HG02588 (cell line): ENCODE measurements at regions not wholly inside any gene's neighbourhood (a gene's known extent, or its start where the extent isn't known, plus 50 kb on each side); places are given as distances from the start of the nearest gene placed in this dataset.
A peak's percentile ranks its signal among the peaks of the same experiment; 100 is the strongest.
"Not testable (repeated sequence)": the region's sequence is repeated elsewhere in the genome, so short reads cannot be mapped to it uniquely, and the experiment has no call there.

Experiments used
- ATAC-seq: cut with Tn5 transposase; IDR thresholded peaks from one replicate; pipeline ENCODE4 v1.9.1; 2021; ENCODE audit warnings: mild to moderate bottlenecking, moderate library complexity; ENCODE audit not compliant: unreplicated experiment

- not testable (repeated sequence) for ATAC-seq
Measured at GRCh38 chr2:114018464-114018863, 128.6 kb downstream of the ACTR3 start.

- no peak for ATAC-seq
Measured at GRCh38 chr2:114020668-114021067, 130.8 kb downstream of the ACTR3 start.

GRCh38 chr2:114022360-114023085 is 132.6 kb downstream of the ACTR3 start:
- no peak for ATAC-seq

DNA sequence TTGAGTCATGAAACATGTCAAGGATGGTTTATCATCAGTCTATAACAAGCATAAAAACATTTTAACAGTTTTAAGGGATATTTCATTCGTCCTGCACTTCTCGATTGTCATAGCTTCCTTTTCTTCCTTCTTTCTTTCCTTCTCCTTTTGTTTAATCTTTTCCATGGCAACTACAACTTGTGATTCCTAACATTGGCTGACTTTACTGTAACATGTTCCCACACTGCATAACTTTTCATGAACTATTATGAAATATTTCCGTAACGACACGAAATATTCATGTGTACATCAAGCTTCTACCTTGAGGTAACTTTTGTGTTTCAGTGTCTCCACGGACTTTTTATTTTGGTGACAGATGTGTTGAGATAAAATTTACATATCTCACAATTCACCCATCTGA is 134.4 kb downstream of the ACTR3 start:
- ATAC-seq, result no peak

DNA sequence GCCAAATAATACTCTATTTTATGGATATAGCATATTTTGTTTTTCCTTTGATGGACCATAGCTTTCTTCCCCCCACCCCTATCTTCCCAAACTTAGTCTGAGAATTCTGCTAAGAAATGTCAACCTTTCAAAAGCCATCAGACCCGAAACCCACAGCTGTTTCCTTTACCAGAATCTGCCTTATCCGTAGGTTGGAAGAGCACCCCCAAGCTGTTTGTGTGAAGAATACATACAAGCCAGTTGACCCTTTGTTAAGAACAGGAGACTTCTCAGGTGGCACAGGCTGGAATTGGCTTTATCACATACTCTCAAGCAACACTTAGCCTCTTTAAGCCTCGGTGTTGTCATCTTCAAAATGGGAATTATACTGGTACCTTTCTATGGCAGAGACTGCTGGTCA is 135.1 kb downstream of the ACTR3 start:
- ATAC-seq, result no peak

DNA sequence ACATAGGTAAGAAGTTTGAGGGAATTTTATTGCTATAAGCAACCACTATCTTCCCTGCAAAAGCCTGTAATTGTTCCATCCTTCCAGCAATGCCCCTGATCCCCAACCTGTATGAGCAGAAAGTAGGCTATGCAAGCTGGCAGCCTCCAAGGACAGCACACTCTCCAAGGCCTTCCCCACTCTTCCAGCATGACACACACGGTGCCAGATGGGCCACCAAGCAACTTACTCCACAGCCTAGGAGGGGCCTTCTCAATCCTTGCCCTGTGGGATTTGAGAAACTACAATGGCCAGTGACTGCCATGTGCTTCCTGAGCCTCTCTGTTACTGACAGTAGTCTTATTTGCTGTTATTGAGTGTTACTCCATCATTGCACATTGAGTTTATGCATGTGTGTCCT is 137.5 kb downstream of the ACTR3 start:
- ATAC-seq, result no peak

DNA sequence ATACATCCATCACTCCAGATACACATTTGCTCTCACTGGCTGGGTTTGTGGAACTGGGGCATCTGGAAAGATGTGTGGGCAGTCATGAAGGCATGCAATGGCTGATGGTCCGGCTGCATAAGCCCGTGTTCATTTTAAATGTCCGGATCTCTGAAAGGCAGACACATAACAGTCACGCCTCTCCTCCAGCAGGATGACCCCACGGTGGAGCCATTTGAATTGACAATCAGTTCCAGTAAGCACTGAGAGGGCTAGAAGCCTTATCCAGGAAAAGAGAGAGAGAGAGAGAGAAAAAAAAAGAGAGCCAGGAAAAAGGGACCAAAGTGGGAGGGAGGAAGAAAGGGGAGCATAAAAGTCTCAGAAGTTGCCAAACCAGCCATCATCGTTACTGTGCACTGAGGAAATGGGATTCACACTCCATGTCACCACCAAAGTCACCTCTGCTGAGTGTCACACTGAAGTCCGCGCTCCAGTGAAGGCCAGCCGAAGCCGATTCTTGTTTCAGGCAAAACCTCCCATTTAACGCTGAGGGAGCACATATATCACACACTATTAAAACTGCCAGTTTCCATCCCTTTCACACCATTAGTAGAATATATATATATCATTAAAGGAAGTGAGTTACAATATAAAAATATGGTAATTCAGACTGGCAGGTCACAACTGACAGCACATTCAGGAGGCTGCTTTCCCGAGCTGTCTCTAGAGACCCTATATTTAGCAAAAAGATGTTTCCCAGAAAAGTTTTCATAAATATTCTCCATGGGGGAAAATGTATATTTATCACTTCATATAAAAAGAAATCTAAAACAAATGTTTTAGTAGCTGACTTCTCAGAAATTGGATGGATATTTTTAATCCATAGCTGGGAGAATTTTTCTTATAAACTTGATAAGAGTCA is 142.0 kb downstream of the ACTR3 start:
- no peak for ATAC-seq

DNA sequence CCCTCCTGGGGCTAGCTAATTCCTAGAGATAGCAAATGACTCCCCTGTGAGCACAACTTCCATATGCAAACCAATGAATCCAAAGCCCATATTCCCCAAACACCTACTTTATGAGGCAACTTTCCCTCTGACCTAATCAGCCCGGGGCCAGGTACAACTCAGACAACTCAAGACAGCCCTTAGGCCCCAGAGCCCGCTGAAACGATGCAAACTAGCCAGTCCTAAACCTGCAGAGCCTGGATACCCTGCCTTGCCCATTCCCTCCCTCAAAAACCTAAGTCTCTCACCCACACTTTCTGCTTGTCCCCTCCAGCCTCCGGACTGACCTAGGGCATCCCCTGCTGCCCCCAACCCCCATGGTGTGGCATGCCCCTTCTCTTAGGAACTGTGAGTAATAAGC is 142.8 kb downstream of the ACTR3 start:
- ATAC-seq, result no peak

GRCh38 chr2:114034742-114035141 is 144.9 kb downstream of the ACTR3 start:
- ATAC-seq, result no peak

DNA sequence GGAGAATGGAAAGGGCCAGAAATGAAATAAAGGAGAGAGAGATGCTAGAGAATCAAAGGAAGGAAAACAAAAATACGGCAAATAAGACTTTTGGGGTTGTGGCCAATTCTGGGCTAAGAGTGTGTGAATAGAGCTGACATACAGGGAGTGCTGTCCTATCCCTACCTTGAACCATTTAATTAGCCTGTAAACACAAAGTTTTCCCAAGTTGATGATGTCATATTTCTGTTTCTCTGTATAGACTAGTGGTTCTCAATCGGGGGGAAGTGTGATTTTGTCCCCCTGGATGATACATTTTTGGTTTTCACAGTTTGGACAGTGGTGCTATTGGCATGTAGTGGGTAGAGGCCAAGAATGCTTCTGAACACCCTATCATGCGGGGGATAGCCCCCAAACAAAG is 148.8 kb downstream of the ACTR3 start:
- ATAC-seq, result no peak

DNA sequence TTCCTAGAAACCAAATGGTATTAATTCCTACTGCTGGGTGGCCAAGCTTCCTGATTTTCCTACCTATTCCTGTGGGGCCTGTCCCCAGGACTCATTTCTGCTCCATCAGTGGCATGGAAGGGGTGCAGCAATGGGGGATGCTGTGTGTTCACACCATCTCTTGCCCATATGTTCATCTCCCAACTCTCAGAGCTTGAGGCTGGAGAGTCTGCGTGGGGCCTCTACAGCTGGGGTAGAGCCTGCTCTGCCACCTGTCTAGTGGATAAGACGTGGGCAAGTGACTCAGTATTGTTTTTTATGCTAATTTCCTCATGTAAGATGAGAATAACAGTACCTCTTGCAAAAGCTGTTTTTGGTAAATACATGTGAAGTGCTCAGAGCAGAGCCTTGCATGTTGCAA is 149.8 kb downstream of the ACTR3 start:
- no peak for ATAC-seq

DNA sequence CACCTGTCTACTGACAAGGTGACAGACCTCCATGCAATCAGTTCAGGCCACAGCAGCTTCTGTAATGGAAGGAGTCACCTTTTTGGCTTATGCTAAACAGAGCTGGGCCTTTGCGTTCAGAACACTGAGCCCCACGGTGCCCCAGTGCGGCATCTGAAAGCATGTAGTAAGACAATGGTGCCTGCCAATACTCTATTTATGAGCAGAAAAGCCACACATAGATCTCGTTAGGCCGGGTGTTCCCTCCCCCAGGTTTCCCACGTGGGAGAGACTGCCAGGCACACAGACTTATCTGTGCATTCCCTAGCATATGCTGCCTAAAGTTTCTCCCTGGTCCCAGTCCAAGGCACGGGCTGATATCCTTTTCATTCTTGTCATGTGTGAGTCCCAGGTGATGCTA is 150.9 kb downstream of the ACTR3 start:
- ATAC-seq, result no peak

DNA sequence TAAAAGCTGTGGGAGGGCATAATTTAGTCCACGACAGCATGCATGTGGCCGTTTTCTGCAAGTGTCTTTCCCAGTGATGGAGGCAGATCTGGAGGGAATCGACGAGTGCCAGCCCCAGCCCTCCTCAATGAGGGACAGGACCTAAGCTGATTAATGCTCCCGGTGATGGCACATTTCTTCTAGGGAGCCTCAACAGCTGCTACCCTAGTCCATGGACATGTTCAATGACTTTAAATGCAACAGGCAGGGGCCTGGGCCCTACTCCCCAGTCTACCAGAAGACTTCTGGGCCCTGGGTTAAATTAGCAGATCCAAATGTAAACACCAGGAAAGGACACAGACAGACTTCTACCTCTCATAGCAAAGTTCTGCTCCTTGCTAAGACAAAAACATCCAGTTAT is 155.1 kb downstream of the ACTR3 start:
- ATAC-seq, result no peak

DNA sequence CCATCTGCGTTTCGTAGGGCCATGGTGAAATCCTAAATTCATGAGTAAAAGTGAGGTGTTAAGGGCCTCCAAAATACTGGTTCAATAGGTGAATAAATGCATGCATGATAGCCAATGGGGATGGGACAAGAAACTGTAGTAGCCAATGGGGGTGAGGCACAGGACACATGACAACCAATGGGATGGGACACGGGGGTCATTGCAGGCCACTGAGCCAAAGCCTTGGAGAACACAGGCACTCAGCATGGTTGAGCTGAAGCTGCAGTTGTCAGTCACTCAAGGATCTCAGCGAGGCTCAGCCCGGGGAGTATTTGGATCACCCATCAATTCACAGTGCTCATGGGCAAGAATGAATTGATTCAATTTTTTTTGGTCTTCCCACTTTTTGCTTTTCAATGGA is 156.5 kb downstream of the ACTR3 start:
- no peak for ATAC-seq

GRCh38 chr2:114046866-114047435 is 157.1 kb downstream of the ACTR3 start:
- no peak for ATAC-seq

DNA sequence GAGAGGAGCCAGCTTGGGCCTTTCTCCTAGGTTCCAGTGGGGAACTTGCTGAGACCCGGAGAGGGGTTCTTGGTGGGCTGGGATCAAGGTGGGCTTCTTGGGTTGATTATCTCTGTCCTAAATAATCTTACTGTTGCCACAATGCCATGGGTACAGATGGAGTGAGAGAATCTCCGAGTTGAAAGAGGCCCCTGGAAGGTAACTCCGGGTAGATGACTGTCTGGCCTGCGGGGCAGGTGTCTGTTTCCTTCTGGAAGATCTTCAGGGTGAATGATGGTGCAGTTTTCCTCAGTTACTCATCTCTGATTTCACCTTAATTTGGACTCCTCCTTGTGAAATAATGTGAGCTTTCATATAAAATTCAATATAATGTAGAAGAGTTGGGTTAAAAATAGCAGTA is 159.4 kb downstream of the ACTR3 start:
- no peak for ATAC-seq

DNA sequence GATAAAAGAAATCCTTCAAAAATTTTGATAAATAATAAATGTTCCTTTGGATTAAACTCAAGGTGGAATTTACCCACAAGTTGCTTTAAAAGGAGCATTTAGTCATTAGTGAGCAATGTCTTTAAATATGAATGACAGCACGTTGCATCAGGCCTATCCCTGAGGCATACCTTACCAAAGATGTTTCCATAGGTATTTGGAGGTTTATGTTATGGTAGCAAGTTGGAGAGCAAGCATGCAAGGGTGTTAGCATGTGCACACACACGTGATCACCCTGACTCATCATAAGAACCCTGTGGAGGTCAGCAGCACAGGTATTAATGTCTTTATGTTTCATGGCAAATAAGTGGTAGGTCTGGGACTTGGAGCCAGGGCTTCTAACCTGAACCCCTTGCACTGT is 159.9 kb downstream of the ACTR3 start:
- ATAC-seq, result no peak

DNA sequence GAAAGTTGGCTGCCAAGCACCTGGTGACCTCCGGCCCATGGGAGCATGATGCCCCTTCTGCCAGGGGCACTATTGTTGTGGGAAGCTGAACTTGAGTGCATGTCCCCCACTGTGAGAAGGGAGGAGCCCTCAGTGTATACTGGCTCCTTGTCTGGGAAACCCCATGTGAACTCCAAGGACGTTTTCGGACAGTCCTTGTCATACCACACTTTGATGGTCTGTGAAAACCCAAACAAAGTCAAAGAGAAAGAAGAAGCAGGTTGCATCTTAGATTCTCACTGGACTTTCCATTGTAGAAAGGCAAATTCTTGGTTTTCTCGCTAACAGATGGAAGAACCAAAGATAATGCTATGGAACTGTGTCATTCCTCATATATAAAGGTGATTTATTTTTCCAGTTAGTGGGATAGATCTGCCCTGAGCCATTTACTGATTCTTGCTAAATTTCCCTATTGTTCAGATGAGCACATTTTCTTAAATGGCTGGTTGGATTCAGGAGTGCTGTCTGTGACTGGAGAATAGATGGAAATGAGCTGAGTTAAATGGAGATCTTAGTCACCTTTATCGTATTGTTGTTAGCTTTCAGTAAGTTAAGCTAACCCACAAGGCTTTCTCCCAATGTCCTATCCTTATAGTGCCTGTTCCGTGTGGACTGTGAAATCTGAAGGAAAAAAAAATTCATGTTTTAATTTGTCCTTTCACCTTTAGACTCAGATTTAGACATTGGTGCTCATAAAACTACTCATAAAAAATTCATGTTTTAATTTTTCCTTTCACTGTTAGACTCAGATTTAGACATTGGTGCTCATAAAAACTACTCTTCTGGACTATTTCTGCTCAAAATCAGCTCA is 166.6 kb downstream of the ACTR3 start:
- ATAC-seq, result peak; percentile 89

- no peak for ATAC-seq
Measured at GRCh38 chr2:114057638-114058037, 167.7 kb downstream of the ACTR3 start.

GRCh38 chr2:114061566-114062098 is 171.7 kb downstream of the ACTR3 start:
- no peak for ATAC-seq

- ATAC-seq, result no peak
Measured at GRCh38 chr2:114063346-114063745, 173.5 kb downstream of the ACTR3 start.
